ENCODE measurements at regions not wholly inside any gene's neighbourhood (a gene's known extent, or its start where the extent isn't known, plus 50 kb on each side); places are given as distances from the start of the nearest gene placed in this dataset.

- DNase-seq (ENCODE audit: low spot score): no peak
- Histone ChIP-seq H3K18ac (ENCODE audit: low read length) (no peak overlapping the region), H3K36me3 (replicated peaks in 1 of 2; ENCODE audit: control insufficient read depth in 2 of 2, insufficient read depth in 2 of 2, low read length in 2 of 2) (no peaks in the 10 kb centered on the region), H3K14ac (ENCODE audit: low read length) (no peak overlapping the region), H2AFZ (ENCODE audit: low read length) (no peak overlapping the region), H2BK120ac (ENCODE audit: low read depth, low read length) (no peak overlapping the region), H2BK15ac (ENCODE audit: low read length) (no peak overlapping the region), H3K23ac (ENCODE audit: low read depth, low read length, poor library complexity) (no peak overlapping the region), H3K27me3 (ENCODE audit: control insufficient read depth in 3 of 3, insufficient read depth in 3 of 3, low read depth in 1 of 3, low read length in 3 of 3) (no peaks in the 10 kb centered on the region), H2BK5ac (ENCODE audit: low read length) (no peak overlapping the region), H3K4ac (ENCODE audit: low read length) (no peak overlapping the region), H3K4me3 (ENCODE audit: low read length in 2 of 2) (no peak overlapping the region), H4K91ac (ENCODE audit: low read depth, low read length, poor library complexity) (no peak overlapping the region), H3K79me1 (ENCODE audit: low read depth, low read length) (no peaks in the 10 kb centered on the region), H2BK12ac (ENCODE audit: low read length) (no peak overlapping the region), H3K9me3 (replicated peaks in 1 of 2; ENCODE audit: control insufficient read depth in 2 of 2, insufficient read depth in 1 of 2, low read depth in 1 of 2, low read length in 2 of 2) (no peaks in the 10 kb centered on the region), H3K9ac (ENCODE audit: low read depth, low read length, poor library complexity) (no peak overlapping the region), H3K4me2 (ENCODE audit: insufficient read depth, low read length, poor library complexity, severe bottlenecking) (no peak overlapping the region), H3K27ac (replicated peaks; ENCODE audit: low read length) (no peak overlapping the region), H4K8ac (ENCODE audit: low read depth, low read length) (no peak overlapping the region), H3K4me1 (ENCODE audit: control insufficient read depth in 2 of 2, insufficient read depth in 1 of 2, low read depth in 1 of 2, low read length in 2 of 2) (no peaks in the 10 kb centered on the region), H2AK5ac (ENCODE audit: low read depth, low read length) (no peak overlapping the region)
- no CpG with 5 or more reads among the region's 4 CpGs for WGBS, 2 donors (ENCODE audit: extremely low coverage in 2 of 2, insufficient read length in 2 of 2, insufficient replicate concordance in 1 of 2)
Observed at GRCh38 chr4:79796948-79797347, 276.1 kb downstream of the ANTXR2 start.

- H3K23ac ChIP-seq (ENCODE audit: low read depth, low read length, poor library complexity): no peak overlapping the region
- H3K14ac ChIP-seq (ENCODE audit: low read length): no peak overlapping the region
- H4K8ac ChIP-seq (ENCODE audit: low read depth, low read length): no peak overlapping the region
- H3K27ac ChIP-seq (replicated peaks; ENCODE audit: low read length): no peak overlapping the region
- H3K36me3 ChIP-seq (replicated peaks in 1 of 2; ENCODE audit: control insufficient read depth in 2 of 2, insufficient read depth in 2 of 2, low read length in 2 of 2): no peaks in the 10 kb centered on the region
- H2BK15ac ChIP-seq (ENCODE audit: low read length): no peak overlapping the region
- peaks cover 2 to 7% of the 10 kb centered on the region in 2 donors for H3K9me3 ChIP-seq (replicated peaks in 1 of 2; ENCODE audit: control insufficient read depth in 2 of 2, insufficient read depth in 1 of 2, low read depth in 1 of 2, low read length in 2 of 2)
- no peak overlapping the region for H3K18ac ChIP-seq (ENCODE audit: low read length)
- no peak overlapping the region for H4K91ac ChIP-seq (ENCODE audit: low read depth, low read length, poor library complexity)
- H3K27me3 ChIP-seq (ENCODE audit: control insufficient read depth in 3 of 3, insufficient read depth in 3 of 3, low read depth in 1 of 3, low read length in 3 of 3): no peaks in the 10 kb centered on the region
- H2BK120ac ChIP-seq (ENCODE audit: low read depth, low read length): no peak overlapping the region
- no peak for DNase-seq (ENCODE audit: low spot score)
- no peak overlapping the region for H2BK12ac ChIP-seq (ENCODE audit: low read length)
- no peak overlapping the region for H2AFZ ChIP-seq (ENCODE audit: low read length)
- H2AK5ac ChIP-seq (ENCODE audit: low read depth, low read length): no peak overlapping the region
- H3K9ac ChIP-seq (ENCODE audit: low read depth, low read length, poor library complexity): no peak overlapping the region
- H3K4me3 ChIP-seq (ENCODE audit: low read length in 2 of 2): no peak overlapping the region
- H2BK5ac ChIP-seq (ENCODE audit: low read length): no peak overlapping the region
- no peak overlapping the region for H3K4ac ChIP-seq (ENCODE audit: low read length)
- WGBS, 2 donors (ENCODE audit: extremely low coverage in 2 of 2, insufficient read length in 2 of 2, insufficient replicate concordance in 1 of 2): no CpG with 5 or more reads among the region's 1 CpG
- H3K4me2 ChIP-seq (ENCODE audit: insufficient read depth, low read length, poor library complexity, severe bottlenecking): no peak overlapping the region
- H3K79me1 ChIP-seq (ENCODE audit: low read depth, low read length): no peaks in the 10 kb centered on the region
- H3K4me1 ChIP-seq (ENCODE audit: control insufficient read depth in 2 of 2, insufficient read depth in 1 of 2, low read depth in 1 of 2, low read length in 2 of 2): no peaks in the 10 kb centered on the region
Observed at GRCh38 chr4:79788884-79789283, 284.1 kb downstream of the ANTXR2 start.

GRCh38 chr4:79780129-79780528, 292.9 kb downstream of the ANTXR2 start:
- H3K18ac ChIP-seq (ENCODE audit: low read length): no peak overlapping the region
- no peak overlapping the region for H3K23ac ChIP-seq (ENCODE audit: low read depth, low read length, poor library complexity)
- no peak overlapping the region for H3K4ac ChIP-seq (ENCODE audit: low read length)
- no peak overlapping the region for H3K9ac ChIP-seq (ENCODE audit: low read depth, low read length, poor library complexity)
- no peaks in the 10 kb centered on the region for H3K4me1 ChIP-seq (ENCODE audit: control insufficient read depth in 2 of 2, insufficient read depth in 1 of 2, low read depth in 1 of 2, low read length in 2 of 2)
- H3K27ac ChIP-seq (replicated peaks; ENCODE audit: low read length): no peak overlapping the region
- no peak overlapping the region for H4K8ac ChIP-seq (ENCODE audit: low read depth, low read length)
- H3K27me3 ChIP-seq (ENCODE audit: control insufficient read depth in 3 of 3, insufficient read depth in 3 of 3, low read depth in 1 of 3, low read length in 3 of 3): no peaks in the 10 kb centered on the region
- H3K36me3 ChIP-seq (replicated peaks in 1 of 2; ENCODE audit: control insufficient read depth in 2 of 2, insufficient read depth in 2 of 2, low read length in 2 of 2): no peaks in the 10 kb centered on the region
- no peaks in the 10 kb centered on the region for H3K9me3 ChIP-seq (replicated peaks in 1 of 2; ENCODE audit: control insufficient read depth in 2 of 2, insufficient read depth in 1 of 2, low read depth in 1 of 2, low read length in 2 of 2)
- H2AFZ ChIP-seq (ENCODE audit: low read length): no peak overlapping the region
- no peak overlapping the region for H2AK5ac ChIP-seq (ENCODE audit: low read depth, low read length)
- H2BK15ac ChIP-seq (ENCODE audit: low read length): no peak overlapping the region
- H3K14ac ChIP-seq (ENCODE audit: low read length): no peak overlapping the region
- H3K79me1 ChIP-seq (ENCODE audit: low read depth, low read length): peaks cover 1% of the 10 kb centered on the region
- no peak for DNase-seq (ENCODE audit: low spot score)
- H4K91ac ChIP-seq (ENCODE audit: low read depth, low read length, poor library complexity): no peak overlapping the region
- H3K4me3 ChIP-seq (ENCODE audit: low read length in 2 of 2): no peak overlapping the region
- no peak overlapping the region for H2BK5ac ChIP-seq (ENCODE audit: low read length)
- no peak overlapping the region for H2BK12ac ChIP-seq (ENCODE audit: low read length)
- H3K4me2 ChIP-seq (ENCODE audit: insufficient read depth, low read length, poor library complexity, severe bottlenecking): no peak overlapping the region
- H2BK120ac ChIP-seq (ENCODE audit: low read depth, low read length): no peak overlapping the region

GRCh38 chr4:79772510-79772909, 300.5 kb downstream of the ANTXR2 start:
- Histone ChIP-seq H2AFZ (ENCODE audit: low read length) (no peak overlapping the region), H3K4me1 (ENCODE audit: control insufficient read depth in 2 of 2, insufficient read depth in 1 of 2, low read depth in 1 of 2, low read length in 2 of 2) (no peaks in the 10 kb centered on the region), H3K18ac (ENCODE audit: low read length) (no peak overlapping the region), H2BK12ac (ENCODE audit: low read length) (no peak overlapping the region), H3K9me3 (replicated peaks in 1 of 2; ENCODE audit: control insufficient read depth in 2 of 2, insufficient read depth in 1 of 2, low read depth in 1 of 2, low read length in 2 of 2) (peaks cover 0 to 6% of the 10 kb centered on the region in 2 donors), H4K8ac (ENCODE audit: low read depth, low read length) (no peak overlapping the region), H3K36me3 (replicated peaks in 1 of 2; ENCODE audit: control insufficient read depth in 2 of 2, insufficient read depth in 2 of 2, low read length in 2 of 2) (no peaks in the 10 kb centered on the region), H2AK5ac (ENCODE audit: low read depth, low read length) (no peak overlapping the region), H2BK5ac (ENCODE audit: low read length) (no peak overlapping the region), H3K9ac (ENCODE audit: low read depth, low read length, poor library complexity) (no peak overlapping the region), H4K91ac (ENCODE audit: low read depth, low read length, poor library complexity) (no peak overlapping the region), H3K4me2 (ENCODE audit: insufficient read depth, low read length, poor library complexity, severe bottlenecking) (no peak overlapping the region), H3K4ac (ENCODE audit: low read length) (no peak overlapping the region), H3K4me3 (ENCODE audit: low read length in 2 of 2) (no peak overlapping the region), H2BK15ac (ENCODE audit: low read length) (no peak overlapping the region), H3K27ac (replicated peaks; ENCODE audit: low read length) (no peak overlapping the region), H3K27me3 (ENCODE audit: control insufficient read depth in 3 of 3, insufficient read depth in 3 of 3, low read depth in 1 of 3, low read length in 3 of 3) (no peaks in the 10 kb centered on the region), H3K79me1 (ENCODE audit: low read depth, low read length) (peaks cover 1% of the 10 kb centered on the region), H2BK120ac (ENCODE audit: low read depth, low read length) (no peak overlapping the region), H3K14ac (ENCODE audit: low read length) (no peak overlapping the region), H3K23ac (ENCODE audit: low read depth, low read length, poor library complexity) (no peak overlapping the region)
- DNase-seq (ENCODE audit: low spot score): no peak
